ENCODE measurements at regions not wholly inside any gene's neighbourhood (a gene's known extent, or its start where the extent isn't known, plus 50 kb on each side); places are given as distances from the start of the nearest gene placed in this dataset.
A peak's percentile ranks its signal among the peaks of the same experiment; 100 is the strongest.

- no peaks in the 10 kb centered on the region for H3K9me3 ChIP-seq
- H3K27me3 ChIP-seq: no peaks in the 10 kb centered on the region
- DNase-seq (no peak), ATAC-seq (peak in 1 of 4 donors; percentile 13)
- H3K4me1 ChIP-seq: peaks cover 0 to 20% (median 12%) of the 10 kb centered on the region in 4 donors
- 60% methylated on average over 7 of the region's 8 CpGs for WGBS (ENCODE audit: insufficient coverage, low coverage, low lambda C conversion rate, missing lambda C conversion rate)
- intact Hi-C loops (cut with DNase I): loop anchor here in 1 of 2 donors (10.0 kb wide), 1 partner anchor 549 kb away; no protein-coding TSS in a partner anchor
- no peaks in the 10 kb centered on the region for H3K36me3 ChIP-seq
- TF ChIP-seq CTCF (IDR thresholded peaks at IDR 0.05) (no peak), POLR2A (IDR thresholded peaks at IDR 0.05) (no peak)
- H3K27ac ChIP-seq: no peak overlapping the region
- H3K4me3 ChIP-seq: no peak overlapping the region
Observed at GRCh38 chr3:159813822-159814531, 174.7 kb upstream of the IL12A start.

GRCh38 chr3:159816512-159816911 is 172.1 kb upstream of the IL12A start:
- no peak for DNase-seq
- 66% methylated on average over 2 of the region's 3 CpGs for WGBS (ENCODE audit: insufficient coverage, low coverage, low lambda C conversion rate, missing lambda C conversion rate)
- Histone ChIP-seq H3K36me3 (no peaks in the 10 kb centered on the region), H3K27ac (no peak overlapping the region), H3K27me3 (no peaks in the 10 kb centered on the region), H3K4me3 (no peak overlapping the region), H3K9me3 (no peaks in the 10 kb centered on the region), H3K4me1 (peaks cover 0 to 21% (median 12%) of the 10 kb centered on the region in 4 donors)
- ATAC-seq: no peak
- TF ChIP-seq CTCF (IDR thresholded peaks at IDR 0.05) (no peak), POLR2A (IDR thresholded peaks at IDR 0.05) (no peak)
- intact Hi-C loops (cut with DNase I): loop anchor here in 1 of 2 donors (10.0 kb wide), 1 partner anchor 552 kb away; no protein-coding TSS in a partner anchor

GRCh38 chr3:159817126-159817525 is 171.5 kb upstream of the IL12A start:
- intact Hi-C loops (cut with DNase I): loop anchor here in 1 of 2 donors (10.0 kb wide), 1 partner anchor 552 kb away; no protein-coding TSS in a partner anchor
- no peaks in the 10 kb centered on the region for H3K9me3 ChIP-seq
- no peaks in the 10 kb centered on the region for H3K36me3 ChIP-seq
- H3K27me3 ChIP-seq: no peaks in the 10 kb centered on the region
- H3K4me3 ChIP-seq: no peak overlapping the region
- ATAC-seq (no peak), DNase-seq (no peak)
- H3K27ac ChIP-seq: peak overlapping the region in 1 of 3 donors; percentile 34
- WGBS (ENCODE audit: insufficient coverage, low coverage, low lambda C conversion rate, missing lambda C conversion rate): 74% methylated on average over 5 of the region's 6 CpGs
- H3K4me1 ChIP-seq: peaks cover 0 to 21% (median 12%) of the 10 kb centered on the region in 4 donors
- TF ChIP-seq CTCF (IDR thresholded peaks at IDR 0.05): no peak
- no peak for TF ChIP-seq POLR2A (IDR thresholded peaks at IDR 0.05)

- DNase-seq: no peak
- no peaks in the 10 kb centered on the region for H3K9me3 ChIP-seq
- no peak overlapping the region for H3K4me3 ChIP-seq
- H3K4me1 ChIP-seq: peaks cover 0 to 21% (median 12%) of the 10 kb centered on the region in 4 donors
- intact Hi-C loops (cut with DNase I): loop anchor here in 1 of 2 donors (10.0 kb wide), 1 partner anchor 553 kb away; no protein-coding TSS in a partner anchor
- WGBS (ENCODE audit: insufficient coverage, low coverage, low lambda C conversion rate, missing lambda C conversion rate): 77% methylated on average over 3 of the region's 3 CpGs
- no peak for TF ChIP-seq CTCF (IDR thresholded peaks at IDR 0.05)
- no peak for TF ChIP-seq POLR2A (IDR thresholded peaks at IDR 0.05)
- no peaks in the 10 kb centered on the region for H3K27me3 ChIP-seq
- no peak for ATAC-seq
- no peaks in the 10 kb centered on the region for H3K36me3 ChIP-seq
- H3K27ac ChIP-seq: peak overlapping the region in 1 of 3 donors; percentile 34
Observed at GRCh38 chr3:159817571-159817970, 171.1 kb upstream of the IL12A start.
